Endothelial cell of umbilical vein (primary cell): ENCODE measurements at regions not wholly inside any gene's neighbourhood (a gene's known extent, or its start where the extent isn't known, plus 50 kb on each side); places are given as distances from the start of the nearest gene placed in this dataset.

Source experiments
- BruUV-seq: library from RNA; stranded (reverse); fragments of 400-500 nt; replicated peaks from 2 replicates; lab custom pipeline; 2021; lab: Mats Ljungman, UMichigan
- CTCF ChIA-PET: fragments of 300-600, 350-600 bp; sonication (Branson Sonifier 250); formaldehyde crosslinking; loops from one replicate; lab custom pipeline; 2021; ENCODE audit warnings: antibody characterized with exemption, inconsistent platforms; lab: Charles Lee
- POLR2A ChIA-PET: fragments of 300-600, 350-600 bp; sonication (Branson Sonifier 250); formaldehyde crosslinking; loops from one replicate; lab custom pipeline; 2021; ENCODE audit warnings: antibody characterized with exemption, inconsistent platforms; lab: Charles Lee
- DNase-seq: peaks from one replicate; pipeline ENCODE4 v3.0.0-alpha.2; 2011; ENCODE audit warnings: low read depth, low spot score
- FAIRE-seq: peaks from 2 replicates; lab custom pipeline; 2011; peaks lifted over from hg19 to GRCh38; lab: Jason Lieb, UNC
- H2AFZ ChIP-seq: 2 replicates; pipeline ENCODE4 v1.6.0; 2012; ENCODE audit warnings: low read depth, low read length, control low read depth, inconsistent platforms
- H3K27ac ChIP-seq: 2 replicates; pipeline ENCODE4 v1.5.1; 2011; ENCODE audit warnings: low read depth, mild to moderate bottlenecking, control low read depth, low read length, moderate library complexity; ENCODE audit not compliant: insufficient read depth
- H3K27me3 ChIP-seq, 2 experiments: 2 replicates each; pipeline versions ENCODE4 v1.6.0 to v1.6.1; 2011; ENCODE audit warnings: low read length in 2 of 2, mixed read lengths in 1 of 2; ENCODE audit not compliant: control insufficient read depth in 2 of 2, insufficient read depth in 2 of 2
- H3K36me3 ChIP-seq, 2 experiments: 2 replicates in 1 of 2; 3 replicates in 1 of 2; pipeline ENCODE4 v1.5.1; 2011; ENCODE audit warnings: low read length in 2 of 2, mild to moderate bottlenecking in 1 of 2, moderate library complexity in 1 of 2; ENCODE audit not compliant: control insufficient read depth in 2 of 2, insufficient read depth in 2 of 2; ENCODE audit errors: extremely low read depth in 1 of 2
- H3K4me1 ChIP-seq: 3 replicates; pipeline ENCODE4 v1.5.1; 2011; ENCODE audit warnings: mild to moderate bottlenecking, low read length; ENCODE audit not compliant: control insufficient read depth, insufficient read depth; ENCODE audit errors: extremely low read depth
- H3K4me2 ChIP-seq: 2 replicates; pipeline ENCODE4 v1.6.1; 2011; ENCODE audit warnings: low read length, control low read depth, mixed read lengths; ENCODE audit not compliant: insufficient read depth
- H3K4me3 ChIP-seq, 3 experiments: fragments of 200-600 bp in 1 of 3; sonication (generic), shearing (Covaris generic) in 1 of 3; replicated peaks in 1 of 3; 2 replicates each; pipeline ENCODE4 v1.5.1; 2011 to 2016; ENCODE audit warnings: control low read depth in 3 of 3, low read length in 3 of 3, mild to moderate bottlenecking in 2 of 3, inconsistent platforms in 1 of 3, low read depth in 1 of 3, moderate library complexity in 1 of 3; ENCODE audit not compliant: insufficient read depth in 1 of 3
- H3K79me2 ChIP-seq: 2 replicates; pipeline ENCODE4 v1.6.0; 2012; ENCODE audit warnings: low read length, inconsistent platforms; ENCODE audit not compliant: control insufficient read depth, insufficient read depth
- H3K9ac ChIP-seq: replicated peaks from 2 replicates; pipeline ENCODE3; 2011; ENCODE audit warnings: low read length, control low read depth; ENCODE audit not compliant: insufficient read depth; ENCODE audit errors: extremely low read depth
- H3K9me1 ChIP-seq: replicated peaks from 3 replicates; pipeline ENCODE4 v1.6.0; 2011; ENCODE audit warnings: mild to moderate bottlenecking, low read length; ENCODE audit not compliant: control insufficient read depth, insufficient read depth; ENCODE audit errors: extremely low read depth
- H3K9me3 ChIP-seq: replicated peaks from 2 replicates; pipeline ENCODE4 v1.5.1; 2012; ENCODE audit warnings: low read length, inconsistent platforms; ENCODE audit not compliant: control insufficient read depth, insufficient read depth
- H4K20me1 ChIP-seq: replicated peaks from 2 replicates; pipeline ENCODE3; 2011; ENCODE audit warnings: mild to moderate bottlenecking, low read length; ENCODE audit not compliant: control insufficient read depth, insufficient read depth; ENCODE audit errors: extremely low read depth
- CTCF ChIP-seq, 2 donors: IDR thresholded peaks; 1 replicate in 1 of 2; 2 replicates in 1 of 2; pipeline ENCODE4 v1.5.1; 2011; ENCODE audit warnings: low read length in 2 of 2, mild to moderate bottlenecking in 2 of 2, moderate library complexity in 2 of 2, control low read depth in 1 of 2, inconsistent platforms in 1 of 2, low read depth in 1 of 2; ENCODE audit not compliant: insufficient read depth in 1 of 2; ENCODE audit errors: extremely low read depth in 1 of 2
- EZH2 ChIP-seq: IDR thresholded peaks from 2 replicates; pipeline ENCODE4 v1.6.1; 2012; ENCODE audit warnings: borderline replicate concordance, low read depth, mild to moderate bottlenecking, moderate library complexity, low read length, inconsistent platforms; ENCODE audit not compliant: severe bottlenecking
- FOS ChIP-seq: IDR thresholded peaks from 2 replicates; pipeline ENCODE4 v1.6.1; 2011; ENCODE audit warnings: mild to moderate bottlenecking, low read length, moderate library complexity, borderline replicate concordance; ENCODE audit not compliant: insufficient read depth
- GATA2 ChIP-seq: IDR thresholded peaks from 2 replicates; pipeline ENCODE4 v1.7.0; 2011; ENCODE audit warnings: low read depth, mild to moderate bottlenecking, moderate library complexity, mixed read lengths, low read length; ENCODE audit not compliant: insufficient read length, insufficient read depth
- JUN ChIP-seq: IDR thresholded peaks from 2 replicates; pipeline ENCODE4 v1.6.1; 2011; ENCODE audit warnings: borderline replicate concordance, low read depth; ENCODE audit not compliant: insufficient read length, insufficient read depth
- MAX ChIP-seq: IDR thresholded peaks from 2 replicates; pipeline ENCODE4 v1.6.1; 2011; ENCODE audit not compliant: insufficient read depth, insufficient read length
- MYC ChIP-seq: IDR thresholded peaks from one replicate; pipeline ENCODE4 v1.6.1; 2011; ENCODE audit warnings: mild to moderate bottlenecking, low read depth, low read length
- POLR2A ChIP-seq: IDR thresholded peaks from 2 replicates; pipeline ENCODE4 v1.6.1; 2012; ENCODE audit warnings: low read depth, mild to moderate bottlenecking, control low read depth, low read length
- POLR2AphosphoS5 ChIP-seq: IDR thresholded peaks from 2 replicates; pipeline ENCODE4 v1.6.1; 2012; ENCODE audit warnings: low read depth, mild to moderate bottlenecking, control low read depth, low read length, moderate library complexity; ENCODE audit not compliant: insufficient read depth
- dilution Hi-C: fragments of 300-500 bp; cut with MboI; formaldehyde crosslinking; loops from one replicate; pipeline ENCODE4 v1.15.0; 2019; ENCODE audit warnings: low sequenced_read_pairs; ENCODE audit not compliant: extremely low pct_ligation_motif_present
- intact Hi-C: fragments of 100-400 bp; cut with micrococcal nuclease; formaldehyde crosslinking; loops from one replicate; pipeline ENCODE4 v1.10.0; 2022

GRCh38 chr3:80914854-80915253 is 846.6 kb downstream of the GBE1 start:
- dilution Hi-C loops (no loop called here), intact Hi-C loops (no loop called here)
- no peak overlapping the region for H2AFZ ChIP-seq
- CTCF ChIA-PET: interaction anchor here (2.3 kb wide), 1 partner anchor 10 kb away, joined by 14 read pairs; no protein-coding TSS in a partner anchor
- H3K27ac ChIP-seq: no peak overlapping the region
- POLR2A ChIA-PET: no interaction called here
- DNase-seq: no peak
- no peaks in the 10 kb centered on the region for H3K27me3 ChIP-seq
- H3K36me3 ChIP-seq: no peaks in the 10 kb centered on the region
- no peak for TF ChIP-seq FOS
- no peak for TF ChIP-seq JUN
- TF ChIP-seq MAX: no peak
- no peak for TF ChIP-seq EZH2
- TF ChIP-seq MYC: no peak
- no peak for TF ChIP-seq POLR2AphosphoS5
- H3K4me1 ChIP-seq: no peaks in the 10 kb centered on the region
- no peak overlapping the region for H3K4me3 ChIP-seq
- no TSS peak for BruUV-seq
- H3K4me2 ChIP-seq: no peak overlapping the region
- no peaks in the 10 kb centered on the region for H3K79me2 ChIP-seq
- H3K9ac ChIP-seq: no peak overlapping the region
- no peaks in the 10 kb centered on the region for H4K20me1 ChIP-seq
- H3K9me3 ChIP-seq: no peaks in the 10 kb centered on the region
- no peaks in the 10 kb centered on the region for H3K9me1 ChIP-seq
- FAIRE-seq: no peak

GRCh38 chr3:80898211-80898610 is 863.2 kb downstream of the GBE1 start:
- no TSS peak for BruUV-seq
- H3K9ac ChIP-seq: no peak overlapping the region
- no peak for FAIRE-seq
- no peak overlapping the region for H3K27ac ChIP-seq
- H3K9me1 ChIP-seq: no peaks in the 10 kb centered on the region
- no peak overlapping the region for H3K4me2 ChIP-seq
- TF ChIP-seq MAX: no peak
- no peak for TF ChIP-seq JUN
- TF ChIP-seq POLR2A: no peak
- no peak for TF ChIP-seq FOS
- TF ChIP-seq GATA2: no peak
- TF ChIP-seq POLR2AphosphoS5: no peak
- no peak for TF ChIP-seq EZH2
- no peak for TF ChIP-seq CTCF (IDR thresholded peaks at IDR 0.05; ENCODE audit: extremely low read depth in 1 of 2, insufficient read depth in 1 of 2, low read depth in 1 of 2, low read length in 2 of 2)
- TF ChIP-seq MYC: no peak
- no peak overlapping the region for H3K4me3 ChIP-seq
- intact Hi-C loops: no loop called here
- H3K27me3 ChIP-seq: no peaks in the 10 kb centered on the region
- H2AFZ ChIP-seq: no peak overlapping the region
- H3K79me2 ChIP-seq: no peaks in the 10 kb centered on the region
- no peaks in the 10 kb centered on the region for H4K20me1 ChIP-seq
- ChIA-PET CTCF (no interaction called here), POLR2A (no interaction called here)
- H3K4me1 ChIP-seq: no peaks in the 10 kb centered on the region
- H3K9me3 ChIP-seq: no peaks in the 10 kb centered on the region
- dilution Hi-C loops: no loop called here
- no peak for DNase-seq
- no peaks in the 10 kb centered on the region for H3K36me3 ChIP-seq
